ENCODE measurements at regions not wholly inside any gene's neighbourhood (a gene's known extent, or its start where the extent isn't known, plus 50 kb on each side); places are given as distances from the start of the nearest gene placed in this dataset.

- Histone ChIP-seq H3K27me3 (no peaks in the 10 kb centered on the region), H3K4me1 (peaks cover 0 to 25% (median 14%) of the 10 kb centered on the region in 4 donors), H3K27ac (no peak overlapping the region), H3K4me3 (no peak overlapping the region), H3K36me3 (no peaks in the 10 kb centered on the region), H3K9me3 (no peaks in the 10 kb centered on the region)
- intact Hi-C loops (cut with DNase I; ENCODE audit: low total_unique reads), result no loop called here
- DNase-seq, result no peak
- WGBS, 5 donors, result 84 to 92% (median 88%) methylated on average over 11 of the region's 11 CpGs
- TF ChIP-seq POLR2AphosphoS5 (IDR thresholded peaks at IDR 0.05), result no peak
- no peak for TF ChIP-seq EP300 (IDR thresholded peaks at IDR 0.05)
- no peak for TF ChIP-seq POLR2A (IDR thresholded peaks at IDR 0.05)
- TF ChIP-seq CTCF (IDR thresholded peaks at IDR 0.05), result no peak
Observed at GRCh38 chr9:526904-527591, 312.4 kb downstream of the DOCK8 start.

- peaks cover 0 to 31% (median 13%) of the 10 kb centered on the region in 4 donors for H3K4me1 ChIP-seq
- intact Hi-C loops (cut with DNase I; ENCODE audit: low total_unique reads), result no loop called here
- no peak for TF ChIP-seq CTCF (IDR thresholded peaks at IDR 0.05)
- no peak for TF ChIP-seq POLR2AphosphoS5 (IDR thresholded peaks at IDR 0.05)
- TF ChIP-seq EP300 (IDR thresholded peaks at IDR 0.05), result no peak
- TF ChIP-seq POLR2A (IDR thresholded peaks at IDR 0.05), result no peak
- WGBS, 5 donors, result 79 to 82% (median 81%) methylated on average over 4 of the region's 4 CpGs
- H3K9me3 ChIP-seq, result no peaks in the 10 kb centered on the region
- H3K4me3 ChIP-seq, result no peak overlapping the region
- H3K36me3 ChIP-seq, result no peaks in the 10 kb centered on the region
- no peak for DNase-seq
- H3K27ac ChIP-seq, result no peak overlapping the region
- no peaks in the 10 kb centered on the region for H3K27me3 ChIP-seq
Observed at GRCh38 chr9:529731-530130, 311.8 kb upstream of the DMRT1 start.

GRCh38 chr9:530681-531080 is 310.8 kb upstream of the DMRT1 start:
- TF ChIP-seq POLR2A (IDR thresholded peaks at IDR 0.05) (no peak), CTCF (IDR thresholded peaks at IDR 0.05) (no peak), EP300 (IDR thresholded peaks at IDR 0.05) (no peak), POLR2AphosphoS5 (IDR thresholded peaks at IDR 0.05) (no peak)
- Histone ChIP-seq H3K36me3 (no peaks in the 10 kb centered on the region), H3K27me3 (no peaks in the 10 kb centered on the region), H3K9me3 (no peaks in the 10 kb centered on the region), H3K4me1 (peaks cover 0 to 40% (median 22%) of the 10 kb centered on the region in 4 donors), H3K27ac (no peak overlapping the region), H3K4me3 (no peak overlapping the region)
- no peak for DNase-seq
- intact Hi-C loops (cut with DNase I; ENCODE audit: low total_unique reads), result no loop called here
- WGBS, 5 donors, result 40 to 57% (median 48%) methylated on average over 3 of the region's 3 CpGs

GRCh38 chr9:532707-533106 is 308.8 kb upstream of the DMRT1 start:
- H3K27me3 ChIP-seq, result no peaks in the 10 kb centered on the region
- no peak overlapping the region for H3K4me3 ChIP-seq
- no peaks in the 10 kb centered on the region for H3K36me3 ChIP-seq
- no peak overlapping the region for H3K27ac ChIP-seq
- intact Hi-C loops (cut with DNase I; ENCODE audit: low total_unique reads), result no loop called here
- TF ChIP-seq POLR2A (IDR thresholded peaks at IDR 0.05), result no peak
- no peak for TF ChIP-seq CTCF (IDR thresholded peaks at IDR 0.05)
- TF ChIP-seq EP300 (IDR thresholded peaks at IDR 0.05), result no peak
- TF ChIP-seq POLR2AphosphoS5 (IDR thresholded peaks at IDR 0.05), result no peak
- WGBS, 5 donors, result 33 to 73% (median 39%) methylated on average over 6 of the region's 6 CpGs
- H3K4me1 ChIP-seq, result peaks cover 0 to 42% (median 22%) of the 10 kb centered on the region in 4 donors
- H3K9me3 ChIP-seq, result no peaks in the 10 kb centered on the region
- peak; percentile 33 to 45 for DNase-seq
